IMR-90 (cell line): ENCODE measurements at regions not wholly inside any gene's neighbourhood (a gene's known extent, or its start where the extent isn't known, plus 50 kb on each side); places are given as distances from the start of the nearest gene placed in this dataset.

Experiments
- ATAC-seq: fragments of 200-7000 bp; cut with Tn5 transposase; 2 replicates; pipeline ENCODE4 v1.9.1; 2020; ENCODE audit warnings: low read depth, mild to moderate bottlenecking, moderate library complexity
- BruUV-seq: library from RNA; stranded (reverse); fragments of 400-500 nt; replicated peaks from 2 replicates; lab custom pipeline; 2021; lab: Mats Ljungman, UMichigan
- CTCF ChIA-PET: fragments of 300-600 bp; formaldehyde crosslinking; extraction: SDS; loops from one replicate; lab custom pipeline; 2021; ENCODE audit warnings: antibody characterized with exemption; lab: Yijun Ruan, JAX
- POLR2A ChIA-PET: fragments of 300-600 bp; sonication (Branson Sonifier 250); formaldehyde crosslinking; loops from one replicate; lab custom pipeline; 2022; ENCODE audit warnings: antibody characterized with exemption; ENCODE audit not compliant: unreplicated experiment; lab: Charles Lee
- DNase-seq: peaks from one replicate; pipeline ENCODE4 v3.0.0; 2013
- H2AFZ ChIP-seq: replicated peaks from 2 replicates; pipeline ENCODE3; 2013; ENCODE audit warnings: low read length, mild to moderate bottlenecking; ENCODE audit not compliant: poor library complexity
- H2AK5ac ChIP-seq: 2 replicates; pipeline ENCODE4 v1.6.1; 2013; ENCODE audit warnings: low read depth, low read length, inconsistent platforms
- H2AK9ac ChIP-seq: replicated peaks from 2 replicates; pipeline ENCODE3; 2013; ENCODE audit warnings: mild to moderate bottlenecking, low read depth, low read length, moderate library complexity; ENCODE audit not compliant: poor library complexity
- H2BK120ac ChIP-seq: 2 replicates; pipeline ENCODE4 v1.6.1; 2013; ENCODE audit warnings: low read depth, low read length, inconsistent platforms
- H2BK15ac ChIP-seq: 3 replicates; pipeline ENCODE4 v1.6.1; 2013; ENCODE audit warnings: low read depth, low read length, inconsistent platforms
- H2BK20ac ChIP-seq: 2 replicates; pipeline ENCODE4 v1.6.1; 2013; ENCODE audit warnings: low read depth, mild to moderate bottlenecking, inconsistent platforms, low read length, moderate library complexity
- H2BK5ac ChIP-seq: 2 replicates; pipeline ENCODE4 v1.6.1; 2013; ENCODE audit warnings: mild to moderate bottlenecking, low read depth, low read length, inconsistent platforms; ENCODE audit not compliant: poor library complexity, severe bottlenecking
- H3K14ac ChIP-seq: replicated peaks from 2 replicates; pipeline ENCODE4 v1.6.1; 2013; ENCODE audit warnings: low read depth, low read length, inconsistent platforms
- H3K18ac ChIP-seq: 2 replicates; pipeline ENCODE4 v1.6.1; 2013; ENCODE audit warnings: low read depth, low read length, control low read depth
- H3K23ac ChIP-seq: 2 replicates; pipeline ENCODE4 v1.6.1; 2013; ENCODE audit warnings: low read depth, low read length, inconsistent platforms
- H3K27ac ChIP-seq: 2 replicates; pipeline ENCODE4 v1.5.1; 2013; ENCODE audit warnings: mild to moderate bottlenecking, control low read depth, low read length; ENCODE audit not compliant: insufficient read depth
- H3K27me3 ChIP-seq: 2 replicates; pipeline ENCODE4 v1.6.1; 2013; ENCODE audit warnings: low read length; ENCODE audit not compliant: control insufficient read depth, insufficient read depth
- H3K36me3 ChIP-seq: 2 replicates; pipeline ENCODE4 v1.6.1; 2013; ENCODE audit warnings: low read length, mixed read lengths; ENCODE audit not compliant: control insufficient read depth, insufficient read depth
- H3K4ac ChIP-seq: 2 replicates; pipeline ENCODE4 v1.6.1; 2013; ENCODE audit warnings: low read depth, low read length, inconsistent platforms
- H3K4me1 ChIP-seq: 2 replicates; pipeline ENCODE4 v1.6.1; 2013; ENCODE audit warnings: low read length, mixed read lengths; ENCODE audit not compliant: control insufficient read depth, insufficient read depth
- H3K4me2 ChIP-seq: 2 replicates; pipeline ENCODE4 v1.6.1; 2013; ENCODE audit warnings: low read depth, mild to moderate bottlenecking, control low read depth, low read length, moderate library complexity
- H3K4me3 ChIP-seq: 2 replicates; pipeline ENCODE4 v1.5.1; 2013; ENCODE audit warnings: low read depth, mild to moderate bottlenecking, control low read depth, low read length, moderate library complexity; ENCODE audit not compliant: insufficient read depth
- H3K56ac ChIP-seq: 2 replicates; pipeline ENCODE4 v1.6.1; 2013; ENCODE audit warnings: low read length, inconsistent platforms; ENCODE audit not compliant: insufficient read depth; ENCODE audit errors: extremely low read depth
- H3K79me1 ChIP-seq, 2 experiments: 2 replicates each; pipeline ENCODE4 v1.6.1; 2013; ENCODE audit warnings: low read length in 2 of 2, inconsistent platforms in 1 of 2, low read depth in 1 of 2
- H3K9ac ChIP-seq: 2 replicates; pipeline ENCODE4 v1.6.1; 2013; ENCODE audit warnings: low read depth, low read length, control low read depth
- H3K9me1 ChIP-seq: 2 replicates; pipeline ENCODE4 v1.6.1; 2013; ENCODE audit warnings: low read length, inconsistent platforms; ENCODE audit not compliant: insufficient read depth
- H3K9me3 ChIP-seq: 2 replicates; pipeline ENCODE4 v1.6.1; 2013; ENCODE audit warnings: low read length; ENCODE audit not compliant: control insufficient read depth, insufficient read depth
- H4K20me1 ChIP-seq: 2 replicates; pipeline ENCODE4 v1.6.1; 2013; ENCODE audit warnings: low read length, inconsistent platforms; ENCODE audit not compliant: insufficient read depth
- H4K5ac ChIP-seq: 2 replicates; pipeline ENCODE4 v1.6.1; 2013; ENCODE audit warnings: mild to moderate bottlenecking, low read depth, low read length, control low read depth
- H4K8ac ChIP-seq, 2 experiments: 2 replicates each; pipeline ENCODE4 v1.6.1; 2013; ENCODE audit warnings: low read depth in 2 of 2, low read length in 2 of 2, control low read depth in 1 of 2, inconsistent platforms in 1 of 2
- H4K91ac ChIP-seq: 2 replicates; pipeline ENCODE4 v1.6.1; 2013; ENCODE audit warnings: low read depth, low read length, inconsistent platforms; ENCODE audit not compliant: insufficient read depth
- BHLHE40 ChIP-seq: fragments of 150-350 bp; IDR thresholded peaks from 2 replicates; pipeline ENCODE4 v1.6.1; 2016; ENCODE audit warnings: mild to moderate bottlenecking, low read depth, low read length
- CEBPB ChIP-seq: IDR thresholded peaks from 2 replicates; pipeline ENCODE4 v1.6.1; 2012; ENCODE audit warnings: low read depth, low read length, improper control_type of control experiment
- CHD1 ChIP-seq: IDR thresholded peaks from 2 replicates; pipeline ENCODE4 v1.6.1; 2012; ENCODE audit warnings: low read depth, low read length, improper control_type of control experiment
- CTCF ChIP-seq: conservative IDR thresholded peaks from 2 replicates; pipeline ENCODE4 v1.5.1; 2012; ENCODE audit warnings: mild to moderate bottlenecking, low read depth, low read length, improper control_type of control experiment
- ELK1 ChIP-seq: fragments of 150-350 bp; IDR thresholded peaks from 2 replicates; pipeline ENCODE4 v1.6.1; 2016; ENCODE audit warnings: low read depth, mild to moderate bottlenecking, low read length, moderate library complexity, borderline replicate concordance
- FOS ChIP-seq: fragments of 150-350 bp; IDR thresholded peaks from 2 replicates; pipeline ENCODE4 v1.6.1; 2016; ENCODE audit warnings: low read depth, low read length
- MAFK ChIP-seq: IDR thresholded peaks from 2 replicates; pipeline ENCODE4 v1.6.1; 2012; ENCODE audit warnings: low read depth, low read length, improper control_type of control experiment
- MAZ ChIP-seq: IDR thresholded peaks from 2 replicates; pipeline ENCODE4 v1.6.1; 2012; ENCODE audit warnings: low read depth, mild to moderate bottlenecking, low read length, improper control_type of control experiment, moderate library complexity, borderline replicate concordance
- MXI1 ChIP-seq: IDR thresholded peaks from 2 replicates; pipeline ENCODE4 v1.6.1; 2012; ENCODE audit warnings: low read depth, mild to moderate bottlenecking, low read length, moderate library complexity, borderline replicate concordance
- POLR2A ChIP-seq: IDR thresholded peaks from 2 replicates; pipeline ENCODE4 v1.6.1; 2012; ENCODE audit warnings: mild to moderate bottlenecking, low read depth, low read length
- RFX5 ChIP-seq: IDR thresholded peaks from 2 replicates; pipeline ENCODE4 v1.8.0; 2012; ENCODE audit warnings: low read depth, mild to moderate bottlenecking, low read length, moderate library complexity
- WGBS, 2 experiments: methylation state at CpG; one replicate each; pipeline versions ENCODE4 v1.1.5 to v1.1.7; 2013; ENCODE audit warnings: missing lambda C conversion rate in 2 of 2; ENCODE audit not compliant: insufficient read length in 1 of 2; ENCODE audit errors: extremely low coverage in 2 of 2; 5-methylcytosine and 5-hydroxymethylcytosine counted together
- dilution Hi-C: fragments of 300-500 bp; cut with HindIII; formaldehyde crosslinking; loops from one replicate; pipeline ENCODE4 v1.14.3; 2018; ENCODE audit warnings: low sequenced_read_pairs; ENCODE audit not compliant: unreplicated experiment
- in situ Hi-C: fragments of 300-500 bp; cut with MboI; formaldehyde crosslinking; loops from 3 replicates; pipeline ENCODE4 v1.14.3; 2019; ENCODE audit warnings: low sequenced_read_pairs, inconsistent platforms, mixed read lengths
- intact Hi-C: fragments of 100-400 bp; cut with micrococcal nuclease; formaldehyde crosslinking; loops from 2 replicates; pipeline ENCODE4 v1.10.0; 2022

- H2AFZ ChIP-seq, result no peak overlapping the region
- WGBS, 2 experiments, result no CpG with 5 or more reads among the region's 1 CpG
- no peak overlapping the region for H3K56ac ChIP-seq
- intact Hi-C loops (no loop called here), in situ Hi-C loops (no loop called here), dilution Hi-C loops (no loop called here)
- no peaks in the 10 kb centered on the region for H4K20me1 ChIP-seq
- no peak overlapping the region for H2BK20ac ChIP-seq
- no peak overlapping the region for H3K23ac ChIP-seq
- no peaks in the 10 kb centered on the region for H3K9me3 ChIP-seq
- DNase-seq (peak; percentile 85), ATAC-seq (peak; percentile 83)
- ChIA-PET CTCF (interaction anchor here (1.1 kb wide), 2 partner anchors 54 to 104 kb away, joined by 3 read pairs; no protein-coding TSS in a partner anchor), POLR2A (no interaction called here)
- H3K4ac ChIP-seq, result no peak overlapping the region
- H3K9me1 ChIP-seq, result peaks cover 2% of the 10 kb centered on the region; the same call in 1 of the 2 replicates
- no peak overlapping the region for H4K5ac ChIP-seq
- peak overlapping the region; percentile 9 for H2BK5ac ChIP-seq
- H3K4me2 ChIP-seq, result peak overlapping the region; percentile 36; the same call in 1 of the 2 replicates
- H3K18ac ChIP-seq, result no peak overlapping the region; the same call in 1 of the 2 replicates
- no peak overlapping the region for H2BK15ac ChIP-seq
- H3K79me1 ChIP-seq, result peaks cover 0 to 3% of the 10 kb centered on the region in 2 experiments; a peak in 1 of 4 replicates
- no TSS peak for BruUV-seq
- H3K4me1 ChIP-seq, result peaks cover 3% of the 10 kb centered on the region; the same call in 1 of the 2 replicates
- H3K14ac ChIP-seq, result no peak overlapping the region
- no peak overlapping the region for H3K9ac ChIP-seq
- H3K27ac ChIP-seq, result no peak overlapping the region; the same call in 1 of the 2 replicates
- H2BK120ac ChIP-seq, result no peak overlapping the region
- H2AK5ac ChIP-seq, result no peak overlapping the region
- no peak overlapping the region for H4K91ac ChIP-seq
- H3K27me3 ChIP-seq, result no peaks in the 10 kb centered on the region
- H3K36me3 ChIP-seq, result no peaks in the 10 kb centered on the region
- H2AK9ac ChIP-seq, result no peak overlapping the region
- no peak overlapping the region for H4K8ac ChIP-seq
- H3K4me3 ChIP-seq, result no peak overlapping the region
- no peak for TF ChIP-seq ELK1
- no peak for TF ChIP-seq MAZ
- TF ChIP-seq RFX5, result no peak
- TF ChIP-seq CHD1, result no peak
- no peak for TF ChIP-seq CEBPB
- TF ChIP-seq MXI1, result no peak
- no peak for TF ChIP-seq POLR2A
- no peak for TF ChIP-seq FOS
- no peak for TF ChIP-seq BHLHE40
- TF ChIP-seq MAFK, result no peak
- TF ChIP-seq CTCF, result no peak
Observed at GRCh38 chr2:196403471-196403870, 232.1 kb upstream of the STK17B start.
